ENCODE measurements at regions not wholly inside any gene's neighbourhood (a gene's known extent, or its start where the extent isn't known, plus 50 kb on each side); places are given as distances from the start of the nearest gene placed in this dataset.

GRCh38 chr2:126409850-126410249 is 246.1 kb upstream of the GYPC start:
- POLR2A ChIA-PET, result no interaction called here
- FAIRE-seq (no peak), DNase-seq (ENCODE audit: low spot score) (no peak), ATAC-seq (no peak)
- WGBS (ENCODE audit: low lambda C conversion rate), result 5% methylated on average over 3 of the region's 3 CpGs
- no peak overlapping the region for H3K27ac ChIP-seq (ENCODE audit: extremely low read length, insufficient read depth, low read length)
- H3K9ac ChIP-seq (ENCODE audit: insufficient read depth, low read depth, low read length), result no peak overlapping the region
- no peak overlapping the region for H2AFZ ChIP-seq (ENCODE audit: low read length)
- no peak overlapping the region for H3K4me2 ChIP-seq (ENCODE audit: low read depth, low read length)
- H3K36me3 ChIP-seq (replicated peaks in 1 of 2; ENCODE audit: control insufficient read depth in 1 of 2, insufficient read depth in 2 of 2, low read length in 2 of 2), result no peaks in the 10 kb centered on the region
- CTCF ChIA-PET (ENCODE audit: low intra/inter-chr PET ratio, low total read pairs), result no interaction called here
- H3K9me3 ChIP-seq (ENCODE audit: low read length), result no peaks in the 10 kb centered on the region
- H3K79me2 ChIP-seq (ENCODE audit: insufficient read depth, low read length), result no peaks in the 10 kb centered on the region
- H3K4me1 ChIP-seq (ENCODE audit: insufficient read depth, low read length), result no peaks in the 10 kb centered on the region
- BruUV-seq (replicated peaks), result no TSS peak
- in situ Hi-C loops (cut with HindIII; ENCODE audit: extremely low pct_ligation_motif_present, low pct_unique_long_range_greater_than_20kb) (no loop called here), intact Hi-C loops (cut with micrococcal nuclease; ENCODE audit: unreplicated experiment) (no loop called here)
- H4K20me1 ChIP-seq (ENCODE audit: insufficient read depth, low read length), result no peaks in the 10 kb centered on the region
- no peak for TF ChIP-seq ZNF563 (CRISPR knock-in tag; IDR thresholded peaks at IDR 0.05)
- no peak for TF ChIP-seq ZNF777 (CRISPR knock-in tag; IDR thresholded peaks at IDR 0.05)
- TF ChIP-seq DPF2 (CRISPR knock-in tag; IDR thresholded peaks at IDR 0.05; ENCODE audit: borderline replicate concordance, low read depth), result no peak
- TF ChIP-seq NFIC (IDR thresholded peaks at IDR 0.05; ENCODE audit: low read length), result no peak
- no peak for TF ChIP-seq ZNF232 (CRISPR knock-in tag; IDR thresholded peaks at IDR 0.05; ENCODE audit: borderline replicate concordance)
- no peak for TF ChIP-seq GLMP (CRISPR knock-in tag; IDR thresholded peaks at IDR 0.05; ENCODE audit: borderline replicate concordance)
- no peak for TF ChIP-seq THAP7 (CRISPR knock-in tag; IDR thresholded peaks at IDR 0.05)
- no peak for TF ChIP-seq MIER2 (CRISPR knock-in tag; IDR thresholded peaks at IDR 0.05)
- no peak for TF ChIP-seq FUBP1 (CRISPR knock-in tag; IDR thresholded peaks at IDR 0.05; ENCODE audit: borderline replicate concordance)
- no peak for TF ChIP-seq CEBPG (CRISPR knock-in tag; IDR thresholded peaks at IDR 0.05)
- no peak for TF ChIP-seq ZSCAN30 (CRISPR knock-in tag; IDR thresholded peaks at IDR 0.05)
- no peak for TF ChIP-seq RNF2 (conservative IDR thresholded peaks at IDR 0.05; ENCODE audit: low read depth)
- no peak for TF ChIP-seq ARNT (IDR thresholded peaks at IDR 0.05)
- no peak overlapping the region for H3K4me3 ChIP-seq (replicated peaks in 1 of 3; ENCODE audit: insufficient read depth in 1 of 3, low read depth in 2 of 3, low read length in 3 of 3)
- H3K27me3 ChIP-seq (ENCODE audit: control insufficient read depth in 1 of 2, insufficient read depth in 2 of 2, low read length in 2 of 2), result no peaks in the 10 kb centered on the region; a peak in 2 of 5 replicates

All from HepG2 (cell line).